ENCODE measurements at regions not wholly inside any gene's neighbourhood (a gene's known extent, or its start where the extent isn't known, plus 50 kb on each side); places are given as distances from the start of the nearest gene placed in this dataset.

DNA sequence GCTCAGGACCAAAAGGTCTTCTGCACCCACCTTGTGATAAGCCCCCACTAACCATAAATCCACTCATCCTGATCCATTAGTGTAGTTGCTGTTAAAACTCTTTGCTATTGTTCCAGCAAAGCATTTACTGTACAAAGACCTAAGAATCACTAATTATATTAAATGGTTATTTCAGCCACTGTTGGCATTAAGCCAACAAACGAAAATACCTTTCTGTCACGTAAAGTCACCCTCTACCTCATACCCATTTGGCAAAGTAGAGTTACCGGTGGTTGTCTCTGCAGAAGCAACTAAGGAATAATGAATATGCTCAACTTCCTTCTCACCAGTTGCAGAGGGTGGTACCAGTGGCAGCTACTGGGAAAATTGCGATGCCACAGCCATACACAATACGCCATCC is 224.5 kb downstream of the SP3 start:
- no peak for DNase-seq

DNA sequence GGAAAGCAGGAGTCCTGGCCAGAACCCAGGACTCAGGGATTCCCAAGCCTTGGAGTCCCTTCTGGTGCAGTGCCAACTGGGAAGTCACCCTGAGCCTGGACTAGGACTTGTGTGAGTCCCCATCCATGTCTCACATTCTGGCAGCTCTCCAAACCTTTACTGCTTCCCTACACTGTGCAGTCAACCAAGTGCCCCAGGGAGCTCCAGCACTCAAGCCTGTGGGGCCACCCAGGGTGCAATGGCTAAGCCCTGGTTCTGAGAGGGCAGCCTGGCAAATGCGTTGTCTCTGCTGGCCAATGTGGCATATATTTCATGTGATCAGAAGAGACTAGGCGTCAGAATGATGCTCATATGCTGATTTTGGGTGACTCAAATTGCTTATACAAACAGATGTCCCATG is 223.4 kb downstream of the SP3 start:
- DNase-seq, result no peak

- DNase-seq, result no peak
Measured at GRCh38 chr2:173747035-173747434, 218.1 kb downstream of the SP3 start.

- DNase-seq, result peak; percentile 45
Measured at GRCh38 chr2:173749315-173749714, 215.9 kb downstream of the SP3 start.

DNA sequence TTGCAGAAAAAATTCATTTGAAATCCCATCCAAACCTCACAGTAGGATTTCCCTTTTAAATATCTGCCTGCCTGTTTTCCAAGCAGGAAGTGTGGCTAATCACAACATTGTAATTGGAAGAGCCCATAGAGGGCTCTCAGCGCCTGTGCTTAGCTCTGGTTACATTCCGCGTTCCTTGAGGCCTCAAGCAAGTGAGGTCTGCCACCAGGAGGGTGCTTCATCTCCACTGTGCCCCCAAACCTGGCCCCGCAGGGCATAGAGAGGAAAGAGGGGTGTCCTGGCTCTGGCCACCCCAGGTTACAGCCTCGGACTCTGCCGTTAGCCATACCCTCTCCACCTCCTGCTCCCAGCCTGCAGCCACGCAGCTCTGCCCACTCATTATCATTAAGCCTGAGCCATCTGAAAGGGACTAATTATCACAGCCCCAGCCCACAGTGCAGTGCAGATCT is 214.8 kb downstream of the SP3 start:
- peak; percentile 46 for DNase-seq

DNA sequence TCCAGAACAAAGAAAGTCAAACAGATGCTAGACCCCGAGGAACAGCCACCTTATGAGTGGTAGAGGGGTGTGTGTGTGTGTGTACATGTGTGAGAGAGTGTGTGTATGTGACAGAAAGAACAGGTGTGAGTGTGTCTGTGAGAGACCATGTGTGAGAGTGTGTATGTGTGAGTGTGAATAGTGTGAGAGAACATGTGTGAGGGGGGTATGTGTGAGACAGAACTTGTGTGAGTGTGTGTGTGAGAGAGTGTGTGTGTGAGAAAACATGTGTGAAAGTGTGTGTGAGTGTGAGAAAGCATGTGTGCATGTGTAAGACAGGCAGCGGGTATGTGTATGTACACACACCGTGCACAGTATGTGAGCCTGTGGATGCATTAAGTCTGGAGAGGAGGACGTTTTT is 214.3 kb downstream of the SP3 start:
- DNase-seq, result no peak

DNA sequence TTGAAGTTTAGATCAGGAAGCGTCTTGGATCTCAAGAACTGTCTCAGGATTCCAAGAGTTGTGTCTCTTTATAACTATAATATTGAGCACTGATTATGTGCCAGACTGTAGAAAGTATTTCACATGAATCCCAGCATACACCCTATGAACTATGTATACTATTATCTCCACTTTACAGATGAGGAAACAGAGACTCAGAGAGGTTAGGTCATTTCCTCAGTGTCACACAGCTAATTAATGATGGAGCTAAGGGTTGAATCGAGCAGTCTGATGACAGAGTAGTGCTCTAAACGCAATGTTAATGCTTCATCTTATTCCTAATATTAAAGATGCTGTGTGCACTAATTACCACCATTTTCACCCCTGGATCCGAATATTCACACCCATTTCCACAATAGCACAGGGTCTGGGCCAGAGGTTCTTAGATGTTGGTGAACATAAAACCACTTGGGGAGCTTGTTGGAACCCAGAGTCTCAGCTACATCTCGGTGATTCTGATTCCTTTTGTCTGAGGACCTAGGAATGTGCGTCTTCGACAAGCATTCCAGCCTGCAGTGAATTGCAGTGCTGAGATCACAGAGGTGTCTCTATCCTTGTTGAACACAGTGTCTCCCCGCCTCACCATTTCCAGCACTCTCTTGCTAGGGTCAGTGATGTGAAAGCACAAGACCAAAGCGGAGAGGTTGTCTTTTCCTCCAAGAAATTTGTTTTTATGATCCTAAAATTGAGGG is 213.8 kb downstream of the SP3 start:
- DNase-seq, result no peak

GRCh38 chr2:173752152-173752551 is 213.0 kb downstream of the SP3 start:
- DNase-seq, result peak; percentile 11

DNA sequence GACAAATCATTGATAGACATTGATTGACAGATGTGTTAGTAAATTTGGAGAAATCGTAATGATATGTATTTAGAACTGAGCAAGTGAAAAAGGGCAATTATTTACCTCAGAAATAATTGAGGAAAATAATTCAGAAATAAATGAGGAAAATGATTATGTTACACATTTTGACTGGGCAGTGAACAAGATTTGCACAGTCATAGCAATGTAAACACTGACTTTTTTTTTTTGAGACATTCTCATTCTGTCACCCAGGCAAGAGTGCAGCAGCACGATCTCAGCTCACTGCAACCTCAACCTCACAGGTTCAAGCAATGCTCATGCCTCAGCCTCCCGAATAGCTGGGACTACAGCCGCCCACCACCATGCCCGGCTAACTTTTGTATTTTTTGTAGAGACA is 211.7 kb downstream of the SP3 start:
- DNase-seq, result no peak

- no peak for DNase-seq
Measured at GRCh38 chr2:173754165-173754564, 211.0 kb downstream of the SP3 start.

- no peak for DNase-seq
Measured at GRCh38 chr2:173754837-173755236, 210.3 kb downstream of the SP3 start.

GRCh38 chr2:173755798-173756197 is 209.4 kb downstream of the SP3 start:
- DNase-seq, result no peak

GRCh38 chr2:173759959-173760358 is 205.2 kb downstream of the SP3 start:
- DNase-seq, result no peak

- peak; percentile 60 for DNase-seq
Measured at GRCh38 chr2:173760553-173760952, 204.6 kb downstream of the SP3 start.

DNA sequence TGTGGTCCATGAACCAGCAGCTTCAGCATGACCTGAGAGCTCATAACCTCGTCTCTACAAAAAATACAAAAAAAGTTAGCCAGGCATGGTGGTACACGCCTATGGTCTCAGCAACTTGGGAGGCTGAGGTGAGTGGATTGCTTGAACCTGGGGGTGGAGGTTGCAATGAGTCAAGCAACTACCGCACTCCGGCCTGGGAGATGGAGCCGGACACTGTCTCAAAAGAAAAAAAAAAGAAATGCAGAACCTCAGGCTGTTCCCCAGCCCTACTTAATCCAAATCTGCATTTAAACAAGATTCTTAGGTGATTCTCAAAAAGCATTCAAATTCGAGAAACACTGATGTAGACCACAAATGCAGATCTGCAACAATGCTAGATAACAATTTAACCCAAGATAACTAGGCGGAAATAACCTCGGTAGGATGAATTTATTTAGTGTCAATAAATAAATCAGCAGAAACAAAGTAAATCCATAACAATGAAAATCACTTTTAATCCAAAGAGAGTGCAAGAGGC is 203.5 kb downstream of the SP3 start:
- DNase-seq, result no peak

- DNase-seq, result no peak
Measured at GRCh38 chr2:173762221-173762620, 203.0 kb downstream of the SP3 start.

DNA sequence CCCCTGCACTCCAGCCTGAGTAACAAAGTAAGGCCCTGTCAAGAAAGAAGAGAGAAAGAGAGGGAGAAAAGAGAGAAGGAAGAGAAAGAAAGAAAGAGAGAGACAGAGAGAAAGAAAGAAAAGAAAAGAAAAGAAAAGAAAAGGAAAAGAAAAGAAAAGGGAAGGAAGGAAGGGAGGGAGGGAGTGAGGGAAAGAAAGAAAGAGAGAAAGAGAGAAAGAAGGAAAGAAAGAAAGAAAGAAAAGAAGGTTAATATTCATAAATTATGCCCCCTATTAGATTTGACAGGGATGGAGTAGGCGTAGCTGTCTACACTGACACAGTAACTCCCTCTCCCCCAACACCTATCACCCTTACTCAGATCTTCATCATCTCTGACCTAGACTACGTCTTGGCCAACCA is 202.3 kb downstream of the SP3 start:
- DNase-seq, result no peak

DNA sequence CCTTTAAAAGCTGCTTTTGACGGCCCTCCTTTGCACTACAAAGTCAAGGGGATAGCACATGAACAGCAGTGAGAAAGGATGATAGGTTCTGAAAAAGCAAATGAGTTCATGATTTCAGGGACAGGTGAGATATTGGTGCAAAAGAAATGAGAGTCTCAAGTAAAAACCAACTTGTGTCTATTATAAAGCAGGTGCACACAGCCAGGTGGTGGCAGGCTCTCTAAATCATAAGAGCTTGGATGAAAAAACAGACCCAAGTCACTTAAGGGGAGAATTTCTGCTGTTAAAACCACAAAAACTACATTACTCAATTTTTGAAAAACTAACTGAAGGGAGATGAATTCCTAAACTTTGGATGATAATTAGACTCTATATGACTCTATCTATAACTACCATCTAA is 201.5 kb downstream of the SP3 start:
- no peak for DNase-seq

GRCh38 chr2:173764094-173764493 is 201.1 kb downstream of the SP3 start:
- DNase-seq, result no peak

DNA sequence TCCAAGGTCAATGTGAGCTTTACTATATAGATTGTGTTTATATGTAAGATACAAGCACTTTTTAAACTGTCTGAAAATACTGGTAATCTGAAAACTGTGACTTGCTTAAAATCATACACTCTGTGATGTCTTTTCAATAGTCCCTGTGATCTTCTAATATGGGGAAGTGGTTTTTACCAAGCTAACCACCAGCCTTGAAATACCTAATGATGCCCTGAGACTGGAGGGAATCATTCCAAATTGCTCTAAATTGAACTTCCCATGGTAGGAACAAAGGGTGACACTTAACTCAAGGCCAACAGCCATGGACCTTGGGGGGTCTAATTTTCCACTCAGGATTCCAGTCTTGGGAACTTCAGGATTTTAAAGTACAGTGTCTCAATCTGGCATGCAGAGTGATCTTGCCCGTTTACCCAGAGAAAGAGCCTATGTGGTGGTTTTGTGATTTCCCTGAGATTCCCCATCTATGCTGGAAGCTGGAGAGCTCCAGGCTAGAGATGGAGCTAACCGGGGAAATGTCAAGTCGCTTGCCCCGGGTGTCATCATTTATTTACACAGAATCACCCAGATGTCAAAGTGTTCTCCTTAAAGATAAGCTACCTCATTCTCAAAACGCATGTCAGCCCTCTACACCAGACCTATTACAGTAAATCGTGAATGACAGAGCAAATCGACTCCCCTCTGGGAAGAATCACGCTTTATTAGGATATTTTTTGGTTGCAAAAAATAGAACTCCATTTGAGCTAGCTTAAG is 198.5 kb downstream of the SP3 start:
- DNase-seq, result no peak

DNA sequence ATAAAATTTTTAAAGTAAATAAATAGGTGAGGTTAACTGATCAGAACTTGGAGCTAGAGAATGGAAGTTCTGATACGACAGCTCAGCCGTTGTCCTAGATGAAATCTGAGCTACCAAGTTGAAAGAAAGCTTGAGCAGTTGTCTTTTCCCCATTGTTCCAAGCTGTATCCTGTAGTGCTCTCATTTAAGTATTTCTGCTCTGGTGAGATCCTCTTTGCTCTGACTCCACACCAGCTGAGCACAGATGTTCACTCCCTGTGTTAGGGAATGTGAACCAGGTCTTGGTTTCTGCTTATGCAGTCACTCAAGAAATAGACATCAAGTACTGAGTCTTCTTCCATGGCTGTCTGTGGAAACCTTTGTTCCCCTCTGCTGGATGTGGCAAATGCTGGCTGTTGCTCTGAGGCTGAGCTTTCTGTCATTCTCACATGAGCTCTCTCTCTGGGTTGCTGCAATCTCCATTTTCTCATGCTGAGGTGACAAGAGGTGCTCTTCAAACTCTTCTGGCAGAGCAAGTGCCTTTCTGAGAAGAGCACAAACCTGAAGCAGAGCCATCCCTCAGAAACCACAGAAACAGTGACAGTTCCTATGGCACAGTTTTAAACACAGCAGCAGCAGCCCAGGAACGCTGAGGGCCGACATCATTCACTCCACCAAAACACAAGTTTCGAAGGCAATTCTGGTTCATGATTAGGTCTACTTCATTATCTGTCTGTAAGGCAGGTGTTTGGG is 194.1 kb downstream of the SP3 start:
- DNase-seq, result no peak

DNA sequence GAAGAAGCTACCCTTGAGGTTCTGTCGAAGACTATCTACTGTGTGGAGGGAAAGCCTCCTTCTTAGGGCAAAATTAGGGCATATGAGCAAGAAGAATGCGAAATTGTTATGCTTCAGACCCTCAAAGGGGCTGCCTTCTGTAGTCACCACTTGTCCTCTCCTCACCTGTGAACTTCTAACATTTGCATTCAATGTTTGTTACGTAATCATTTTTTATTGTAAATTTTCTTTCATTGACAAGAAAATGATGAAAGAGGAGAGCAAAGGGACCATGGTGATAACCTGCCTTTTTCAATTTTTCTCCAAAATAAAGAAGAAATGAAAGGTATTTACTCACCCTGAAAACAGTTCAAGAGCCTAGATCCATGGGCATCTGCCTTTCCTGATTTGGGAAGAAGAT is 193.0 kb downstream of the SP3 start:
- no peak for DNase-seq

DNA sequence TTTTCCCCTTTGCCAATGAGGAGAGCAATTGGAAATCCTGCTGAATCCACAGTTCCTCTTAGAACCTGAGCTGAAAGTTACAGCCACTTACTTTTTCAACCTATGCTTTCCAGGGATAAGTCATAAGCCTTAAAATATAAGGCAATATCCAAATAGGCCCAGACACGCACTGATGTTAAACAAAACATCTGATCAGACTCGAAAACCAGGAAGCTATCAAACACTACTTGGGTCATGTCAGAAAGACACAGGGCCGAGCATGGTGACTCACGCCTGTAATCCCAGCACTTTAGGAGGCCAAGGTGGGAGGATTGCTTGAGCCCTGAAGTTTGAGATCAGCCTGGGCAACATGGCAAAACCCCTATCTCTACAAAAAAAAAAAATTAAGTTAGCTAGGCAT is 192.1 kb downstream of the SP3 start:
- no peak for DNase-seq

DNA sequence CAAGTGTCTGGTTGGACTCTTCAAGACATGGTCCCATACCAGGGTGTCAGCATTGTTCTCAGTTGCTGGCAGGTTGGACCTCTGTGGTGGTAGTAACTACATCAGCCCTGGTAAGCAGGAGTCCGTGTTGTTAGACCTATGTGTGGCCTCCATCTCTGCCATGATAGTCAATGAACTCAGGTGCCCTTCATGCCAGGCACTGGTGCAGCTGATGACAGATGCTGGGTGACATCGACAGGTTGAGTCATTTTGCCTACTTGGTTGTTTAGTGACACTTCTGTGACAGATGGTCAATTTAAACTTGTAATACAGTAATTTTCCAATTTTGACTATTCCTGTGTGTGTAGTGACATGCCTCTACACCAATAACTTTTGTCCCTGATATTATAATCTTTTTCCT is 189.7 kb downstream of the SP3 start:
- no peak for DNase-seq

Data from fibroblast of upper back skin (primary cell).